ENCODE measurements at regions not wholly inside any gene's neighbourhood (a gene's known extent, or its start where the extent isn't known, plus 50 kb on each side); places are given as distances from the start of the nearest gene placed in this dataset.

GRCh38 chr3:35565048-35565447 is 74.3 kb upstream of the ARPP21 start:
- DNase-seq = no peak
- no peaks in the 10 kb centered on the region for H3K36me3 ChIP-seq
- TF ChIP-seq EP300 (IDR thresholded peaks at IDR 0.05) = no peak
- no peak for TF ChIP-seq POLR2AphosphoS5 (IDR thresholded peaks at IDR 0.05)
- TF ChIP-seq POLR2A (IDR thresholded peaks at IDR 0.05) = no peak
- no peak for TF ChIP-seq CTCF (IDR thresholded peaks at IDR 0.05)
- intact Hi-C loops (cut with DNase I) = no loop called here
- no peaks in the 10 kb centered on the region for H3K27me3 ChIP-seq
- no peak overlapping the region for H3K27ac ChIP-seq
- H3K4me3 ChIP-seq = no peak overlapping the region
- H3K4me1 ChIP-seq = no peaks in the 10 kb centered on the region
- H3K9me3 ChIP-seq = peaks cover 0 to 2% (median 0%) of the 10 kb centered on the region in 4 donors

Small RNA genes in the stretch of these regions (small RNA-seq; reads per million reads assigned to genes)
- gene RNU6-243P = 0 reads per million in 3 donors

All from sigmoid colon (tissue), 5 donors.